SK-N-SH treated with all-trans-retinoic acid at 6 μM for 48 hours (cell line): ENCODE measurements at regions not wholly inside any gene's neighbourhood (a gene's known extent, or its start where the extent isn't known, plus 50 kb on each side); places are given as distances from the start of the nearest gene placed in this dataset.

Experiments
- ARNTL ChIP-seq: fragments of 450-650 bp; formaldehyde crosslinking; IDR thresholded peaks from 2 replicates; pipeline ENCODE4 v1.5.0; 2020; ENCODE audit warnings: low read depth, mild to moderate bottlenecking, moderate library complexity, borderline replicate concordance
- BACH2 ChIP-seq: fragments of 250-450 bp; sonication (Bioruptor Pico); IDR thresholded peaks from 2 replicates; pipeline ENCODE4 v1.9.0; 2021; ENCODE audit warnings: mild to moderate bottlenecking, borderline replicate concordance
- CREB5 ChIP-seq: fragments of 250-450 bp; sonication (Bioruptor Pico); IDR thresholded peaks from 2 replicates; pipeline ENCODE4 v1.5.1; 2020; ENCODE audit warnings: low read depth, mild to moderate bottlenecking, moderate library complexity
- CSDC2 ChIP-seq: fragments of 250-450 bp; sonication (Bioruptor Pico); IDR thresholded peaks from 2 replicates; pipeline ENCODE4 v1.5.0; 2020; ENCODE audit warnings: mild to moderate bottlenecking, moderate library complexity
- OSR1 ChIP-seq: fragments of 250-450 bp; sonication (Bioruptor Pico); IDR thresholded peaks from 2 replicates; pipeline ENCODE4 v1.8.0; 2022; ENCODE audit warnings: moderate library complexity, mild to moderate bottlenecking, inconsistent platforms
- PATZ1 ChIP-seq: fragments of 250-450 bp; sonication (Bioruptor Pico); IDR thresholded peaks from 2 replicates; pipeline ENCODE4 v1.8.0; 2020; ENCODE audit warnings: mild to moderate bottlenecking, moderate library complexity, borderline replicate concordance
- PPARA ChIP-seq: fragments of 250-450 bp; sonication (Bioruptor Pico); IDR thresholded peaks from 2 replicates; pipeline ENCODE4 v1.5.0; 2020; ENCODE audit warnings: mild to moderate bottlenecking, borderline replicate concordance
- RARB ChIP-seq: fragments of 250-450 bp; sonication (Bioruptor Pico); IDR thresholded peaks from 2 replicates; pipeline ENCODE4 v1.8.0; 2021; ENCODE audit warnings: mild to moderate bottlenecking, moderate library complexity
- TCF4 ChIP-seq: fragments of 250-450 bp; sonication (Bioruptor Pico); IDR thresholded peaks from 2 replicates; pipeline ENCODE4 v1.8.0; 2021; ENCODE audit warnings: mild to moderate bottlenecking, moderate library complexity, borderline replicate concordance
- ZFP3 ChIP-seq: fragments of 250-450 bp; sonication (Bioruptor Pico); IDR thresholded peaks from 2 replicates; pipeline ENCODE4 v1.5.0; 2020; ENCODE audit warnings: mild to moderate bottlenecking, moderate library complexity
- ZFP30 ChIP-seq: fragments of 450-650 bp; formaldehyde crosslinking; IDR thresholded peaks from 2 replicates; pipeline ENCODE4 v1.5.0; 2022; ENCODE audit warnings: mild to moderate bottlenecking, moderate library complexity
- ZNF565 ChIP-seq: fragments of 450-650 bp; formaldehyde crosslinking; conservative IDR thresholded peaks from 2 replicates; pipeline ENCODE4 v1.5.0; 2020; ENCODE audit warnings: low read depth, mild to moderate bottlenecking, moderate library complexity
- TF ChIP-seq, protein P1 (sequence below): fragments of 250-450 bp; sonication (Bioruptor Pico); IDR thresholded peaks from 2 replicates; pipeline ENCODE4 v1.8.0; 2021; ENCODE audit warnings: low read depth, mild to moderate bottlenecking, moderate library complexity, borderline replicate concordance

DNA sequence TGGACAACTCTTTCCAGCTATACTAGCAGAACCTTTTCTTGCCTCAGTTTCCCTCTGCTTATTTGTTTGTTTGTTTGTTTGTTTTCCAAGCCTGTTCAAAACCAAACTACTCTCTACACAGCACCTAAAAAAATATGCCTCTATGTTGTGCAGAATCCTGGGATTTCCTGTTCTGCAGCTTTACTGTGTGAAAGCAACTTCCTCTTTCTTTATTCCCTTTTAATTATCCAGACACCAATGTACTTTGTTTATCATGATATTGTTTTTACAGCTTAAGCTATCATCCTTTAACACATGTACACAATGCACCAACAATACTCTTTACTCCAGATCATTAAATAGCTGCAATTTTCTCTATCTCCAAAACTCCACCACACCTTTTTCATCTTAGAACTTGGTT lies 259.5 kb downstream of the EPHA4 start:
- TF ChIP-seq RARB = no peak
- no peak for TF ChIP-seq CSDC2 (CRISPR knock-in tag)
- no peak for TF ChIP-seq PATZ1 (CRISPR knock-in tag)
- TF ChIP-seq PPARA (CRISPR knock-in tag) = no peak
- TF ChIP-seq, protein P1, sequence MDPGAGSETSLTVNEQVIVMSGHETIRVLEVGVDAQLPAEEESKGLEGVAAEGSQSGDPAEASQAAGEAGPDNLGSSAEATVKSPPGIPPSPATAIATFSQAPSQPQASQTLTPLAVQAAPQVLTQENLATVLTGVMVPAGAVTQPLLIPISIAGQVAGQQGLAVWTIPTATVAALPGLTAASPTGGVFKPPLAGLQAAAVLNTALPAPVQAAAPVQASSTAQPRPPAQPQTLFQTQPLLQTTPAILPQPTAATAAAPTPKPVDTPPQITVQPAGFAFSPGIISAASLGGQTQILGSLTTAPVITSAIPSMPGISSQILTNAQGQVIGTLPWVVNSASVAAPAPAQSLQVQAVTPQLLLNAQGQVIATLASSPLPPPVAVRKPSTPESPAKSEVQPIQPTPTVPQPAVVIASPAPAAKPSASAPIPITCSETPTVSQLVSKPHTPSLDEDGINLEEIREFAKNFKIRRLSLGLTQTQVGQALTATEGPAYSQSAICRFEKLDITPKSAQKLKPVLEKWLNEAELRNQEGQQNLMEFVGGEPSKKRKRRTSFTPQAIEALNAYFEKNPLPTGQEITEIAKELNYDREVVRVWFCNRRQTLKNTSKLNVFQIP (CRISPR knock-in tag) = no peak
- TF ChIP-seq ZFP3 (CRISPR knock-in tag) = no peak
- TF ChIP-seq ZFP30 (CRISPR knock-in tag) = no peak
- TF ChIP-seq ARNTL (CRISPR knock-in tag) = no peak
- TF ChIP-seq CREB5 (CRISPR knock-in tag) = no peak
- TF ChIP-seq BACH2 (CRISPR knock-in tag) = no peak
- TF ChIP-seq ZNF565 (CRISPR knock-in tag) = no peak
- no peak for TF ChIP-seq OSR1
- TF ChIP-seq TCF4 (CRISPR knock-in tag) = no peak
